T-helper 2 cell treated with Interferon-gamma antibody and Interleukin-4, amounts not matched to agents 5 μg/mL and 100 μg/mL, for 36 hours (primary cell): ENCODE measurements at regions not wholly inside any gene's neighbourhood (a gene's known extent, or its start where the extent isn't known, plus 50 kb on each side); places are given as distances from the start of the nearest gene placed in this dataset.

Experiments
- DNase-seq: peaks from one replicate; pipeline ENCODE4 v3.0.0; 2021; ENCODE audit warnings: low spot score
- H3K27ac Mint-ChIP-seq: one replicate; pipeline ENCODE4 v1.8.0; 2021; ENCODE audit warnings: mild to moderate bottlenecking, mixed read lengths
- H3K27me3 Mint-ChIP-seq: one replicate; pipeline ENCODE4 v1.8.0; 2021; ENCODE audit warnings: low read depth, mixed read lengths
- H3K36me3 Mint-ChIP-seq: one replicate; pipeline ENCODE4 v1.8.0; 2021; ENCODE audit warnings: low read depth, mixed read lengths
- H3K4me1 Mint-ChIP-seq: one replicate; pipeline ENCODE4 v1.8.0; 2021; ENCODE audit warnings: low read depth, mixed read lengths
- H3K4me3 Mint-ChIP-seq: one replicate; pipeline ENCODE4 v1.8.0; 2022; ENCODE audit warnings: mild to moderate bottlenecking, moderate library complexity, mixed read lengths
- H3K9me3 Mint-ChIP-seq: one replicate; pipeline ENCODE4 v1.8.0; 2021; ENCODE audit warnings: mixed read lengths

- Mint-ChIP-seq H3K9me3 (peaks cover 4% of the 10 kb centered on the region), H3K36me3 (no peaks in the 10 kb centered on the region), H3K27me3 (no peaks in the 10 kb centered on the region), H3K4me3 (no peak overlapping the region), H3K4me1 (no peaks in the 10 kb centered on the region), H3K27ac (no peak overlapping the region)
- DNase-seq: no peak
Measured at GRCh38 chr7:136693166-136694119, 175.0 kb upstream of the CHRM2 start.

DNA sequence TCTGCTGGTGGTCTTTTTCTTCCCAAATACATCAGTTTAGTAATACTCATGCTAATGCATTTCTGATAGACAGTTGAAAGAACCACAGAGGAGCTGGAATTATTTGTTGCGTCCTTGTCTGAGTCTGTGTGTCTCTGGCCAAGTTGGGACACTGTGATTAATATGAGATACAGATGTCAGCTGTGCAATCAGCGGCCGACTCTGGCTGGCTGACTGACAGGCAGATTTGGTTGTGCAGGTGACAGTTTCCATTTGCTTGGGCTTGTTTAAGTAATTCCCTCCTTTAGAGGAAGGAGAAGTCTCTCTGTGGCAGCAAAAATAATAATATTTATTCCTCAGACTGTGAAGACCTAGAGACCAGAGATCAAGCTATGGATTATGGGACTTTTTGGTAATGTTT is 176.2 kb upstream of the CHRM2 start:
- peaks cover 4% of the 10 kb centered on the region for H3K9me3 Mint-ChIP-seq
- no peak overlapping the region for H3K27ac Mint-ChIP-seq
- DNase-seq: no peak
- no peaks in the 10 kb centered on the region for H3K4me1 Mint-ChIP-seq
- no peaks in the 10 kb centered on the region for H3K27me3 Mint-ChIP-seq
- H3K36me3 Mint-ChIP-seq: no peaks in the 10 kb centered on the region
- no peak overlapping the region for H3K4me3 Mint-ChIP-seq

DNA sequence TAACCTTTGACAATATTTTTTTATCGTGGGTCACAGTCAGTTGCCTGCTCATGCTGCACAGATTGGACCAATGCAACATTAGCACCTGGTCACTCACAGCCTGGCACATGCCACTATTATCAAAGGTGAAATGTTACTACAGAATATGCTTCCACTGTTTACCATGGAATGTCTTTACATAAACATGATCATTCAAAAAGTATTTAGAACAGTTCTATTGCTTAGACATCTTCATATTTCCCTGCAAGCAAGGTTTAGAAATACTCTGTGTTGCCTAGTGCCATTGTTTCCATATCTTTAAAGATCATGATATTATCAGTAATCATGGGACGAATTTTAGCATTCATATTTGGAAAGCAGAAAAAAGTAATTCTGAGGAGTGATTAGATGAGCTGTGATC is 179.9 kb upstream of the CHRM2 start:
- Mint-ChIP-seq H3K36me3 (no peaks in the 10 kb centered on the region), H3K27me3 (no peaks in the 10 kb centered on the region), H3K4me1 (no peaks in the 10 kb centered on the region), H3K4me3 (no peak overlapping the region), H3K27ac (no peak overlapping the region), H3K9me3 (peaks cover 4% of the 10 kb centered on the region)
- DNase-seq: no peak

GRCh38 chr7:136687693-136688322 is 180.6 kb upstream of the CHRM2 start:
- no peaks in the 10 kb centered on the region for H3K4me1 Mint-ChIP-seq
- H3K27ac Mint-ChIP-seq: no peak overlapping the region

DNA sequence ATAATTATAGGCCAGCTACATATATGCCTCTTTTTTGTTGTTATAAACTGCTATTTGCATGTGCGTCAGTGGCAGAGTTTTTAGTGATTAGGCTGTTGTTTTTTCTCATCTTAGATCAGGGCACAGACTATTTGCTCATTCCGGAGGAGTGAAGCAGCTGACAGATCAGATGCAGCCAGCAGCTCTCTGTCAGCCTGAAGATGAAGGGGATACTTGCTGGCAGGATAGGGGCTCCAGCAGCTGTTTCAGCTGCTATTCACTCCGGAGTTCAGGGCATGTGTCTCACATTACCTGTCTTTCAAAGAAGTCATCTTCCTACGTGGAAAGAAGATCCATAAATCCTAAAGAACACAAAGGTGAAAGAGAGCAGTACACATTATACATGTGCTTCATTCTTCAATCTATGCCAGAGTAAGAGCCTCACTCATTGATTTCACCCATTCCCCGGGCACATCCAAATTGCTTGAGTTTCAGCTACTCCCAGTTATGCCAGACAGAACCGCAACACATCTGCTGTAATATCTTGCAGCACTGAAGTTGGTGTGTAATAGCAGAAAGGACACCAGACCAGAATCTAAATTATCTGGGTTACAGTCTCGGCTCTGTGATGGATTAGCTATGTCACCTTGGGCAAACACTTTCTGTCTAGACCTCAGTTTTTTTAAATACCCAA is 182.8 kb upstream of the CHRM2 start:
- H3K4me1 Mint-ChIP-seq: no peaks in the 10 kb centered on the region
- no peak for DNase-seq
- H3K36me3 Mint-ChIP-seq: no peaks in the 10 kb centered on the region
- peaks cover 7% of the 10 kb centered on the region for H3K9me3 Mint-ChIP-seq
- H3K27ac Mint-ChIP-seq: no peak overlapping the region
- no peaks in the 10 kb centered on the region for H3K27me3 Mint-ChIP-seq
- no peak overlapping the region for H3K4me3 Mint-ChIP-seq

More at GRCh38 chr7:136687693-136688322, 180.6 kb upstream of the CHRM2 start:
- Mint-ChIP-seq H3K9me3 (peaks cover 4% of the 10 kb centered on the region), H3K4me3 (no peak overlapping the region), H3K27me3 (no peaks in the 10 kb centered on the region), H3K36me3 (no peaks in the 10 kb centered on the region)
- DNase-seq: no peak

DNA sequence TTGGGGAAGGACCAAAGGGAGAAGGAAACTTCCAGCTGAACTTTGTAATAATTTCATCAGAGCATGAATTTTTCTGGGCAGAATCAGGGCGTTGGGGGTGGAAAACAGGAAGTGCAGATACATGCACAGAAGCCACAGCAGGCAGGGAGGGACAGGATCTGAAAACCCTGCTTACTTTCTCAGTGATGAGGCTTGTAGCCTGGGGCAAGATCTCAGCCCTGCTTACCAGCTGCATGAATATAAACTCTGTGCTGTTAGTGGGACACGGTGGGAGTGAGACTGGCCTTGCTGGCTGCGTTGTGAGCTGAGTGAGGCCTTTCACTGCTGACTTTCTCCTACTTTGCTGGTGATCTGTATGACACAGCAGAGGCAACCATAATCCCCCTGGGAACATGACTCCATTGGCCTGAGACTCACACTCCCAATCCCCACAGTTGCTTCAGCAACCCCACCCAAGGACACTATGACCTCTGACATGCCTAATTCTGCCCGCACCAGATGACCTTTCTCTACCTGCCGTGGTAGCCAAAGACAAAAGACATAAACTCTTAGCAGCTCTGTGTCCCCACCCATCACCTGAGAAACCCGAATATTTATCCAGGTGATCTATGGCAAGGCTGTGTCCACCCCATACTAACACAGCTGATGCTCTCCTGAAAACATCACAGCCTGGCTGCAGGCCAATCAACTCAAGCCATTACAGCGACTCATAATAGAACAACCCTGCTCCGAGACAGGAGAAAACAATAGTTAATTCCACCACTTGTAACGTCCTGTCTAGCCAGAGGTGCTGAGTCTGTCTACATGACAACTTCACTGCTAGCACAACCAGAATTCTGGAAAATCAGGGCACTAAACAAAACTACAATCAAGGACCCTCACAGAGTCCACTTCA is 190.7 kb upstream of the CHRM2 start:
- DNase-seq: no peak
- no peaks in the 10 kb centered on the region for H3K27me3 Mint-ChIP-seq
- no peak overlapping the region for H3K4me3 Mint-ChIP-seq

GRCh38 chr7:136667584-136667983 is 200.9 kb upstream of the CHRM2 start:
- Mint-ChIP-seq H3K9me3 (peaks cover 39% of the 10 kb centered on the region), H3K4me1 (no peaks in the 10 kb centered on the region), H3K27me3 (no peaks in the 10 kb centered on the region), H3K36me3 (no peaks in the 10 kb centered on the region), H3K4me3 (no peak overlapping the region), H3K27ac (no peak overlapping the region)
- DNase-seq: no peak

More for the DNA sequence above, 190.7 kb upstream of the CHRM2 start:
- H3K36me3 Mint-ChIP-seq: no peaks in the 10 kb centered on the region
- no peak overlapping the region for H3K27ac Mint-ChIP-seq
- peaks cover 15% of the 10 kb centered on the region for H3K9me3 Mint-ChIP-seq
- no peaks in the 10 kb centered on the region for H3K4me1 Mint-ChIP-seq

- H3K4me1 Mint-ChIP-seq: no peaks in the 10 kb centered on the region
- no peak overlapping the region for H3K27ac Mint-ChIP-seq
- H3K4me3 Mint-ChIP-seq: no peak overlapping the region
- peaks cover 29% of the 10 kb centered on the region for H3K9me3 Mint-ChIP-seq
- H3K27me3 Mint-ChIP-seq: no peaks in the 10 kb centered on the region
- no peak for DNase-seq
- no peaks in the 10 kb centered on the region for H3K36me3 Mint-ChIP-seq
Measured at GRCh38 chr7:136665878-136666509, 202.5 kb upstream of the CHRM2 start.

DNA sequence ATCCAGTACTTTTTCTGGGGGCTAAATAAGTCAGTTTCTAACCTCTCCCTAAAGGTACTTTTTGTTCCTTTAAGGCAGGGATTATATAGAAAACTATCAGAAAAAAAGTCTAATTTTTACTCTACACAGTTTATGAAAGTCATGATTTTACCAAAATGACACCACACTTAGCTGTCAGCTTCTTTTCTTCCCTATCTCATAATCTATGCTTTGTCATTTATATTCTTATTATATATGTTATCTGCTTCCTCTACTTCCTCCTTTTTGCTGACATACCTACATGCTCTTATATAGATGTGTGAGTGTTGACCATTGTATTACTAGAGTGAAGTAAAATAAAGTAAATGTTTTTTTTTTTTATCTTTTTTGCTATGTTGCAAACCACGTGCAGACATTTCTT is 203.9 kb upstream of the CHRM2 start:
- Mint-ChIP-seq H3K4me1 (no peaks in the 10 kb centered on the region), H3K4me3 (no peak overlapping the region), H3K9me3 (peaks cover 15% of the 10 kb centered on the region), H3K27ac (no peak overlapping the region), H3K36me3 (no peaks in the 10 kb centered on the region), H3K27me3 (no peaks in the 10 kb centered on the region)
- DNase-seq: no peak

GRCh38 chr7:136657482-136657921 is 210.9 kb upstream of the CHRM2 start:
- Mint-ChIP-seq H3K27ac (no peak overlapping the region), H3K4me1 (no peaks in the 10 kb centered on the region), H3K27me3 (no peaks in the 10 kb centered on the region), H3K4me3 (no peak overlapping the region), H3K36me3 (no peaks in the 10 kb centered on the region), H3K9me3 (peaks cover 3% of the 10 kb centered on the region)
- DNase-seq: no peak

- no peak overlapping the region for H3K4me3 Mint-ChIP-seq
- H3K9me3 Mint-ChIP-seq: no peaks in the 10 kb centered on the region
- H3K36me3 Mint-ChIP-seq: no peaks in the 10 kb centered on the region
- H3K27me3 Mint-ChIP-seq: no peaks in the 10 kb centered on the region
- H3K27ac Mint-ChIP-seq: no peak overlapping the region
- DNase-seq: no peak
- no peaks in the 10 kb centered on the region for H3K4me1 Mint-ChIP-seq
Measured at GRCh38 chr7:136656516-136656915, 211.9 kb upstream of the CHRM2 start.

GRCh38 chr7:136655414-136655813 is 213.0 kb upstream of the CHRM2 start:
- Mint-ChIP-seq H3K27me3 (no peaks in the 10 kb centered on the region), H3K9me3 (no peaks in the 10 kb centered on the region), H3K4me1 (no peaks in the 10 kb centered on the region), H3K4me3 (no peak overlapping the region), H3K36me3 (no peaks in the 10 kb centered on the region), H3K27ac (no peak overlapping the region)
- DNase-seq: no peak

- no peaks in the 10 kb centered on the region for H3K4me1 Mint-ChIP-seq
- H3K36me3 Mint-ChIP-seq: no peaks in the 10 kb centered on the region
- DNase-seq: no peak
- H3K9me3 Mint-ChIP-seq: peaks cover 8% of the 10 kb centered on the region
- no peak overlapping the region for H3K4me3 Mint-ChIP-seq
- no peaks in the 10 kb centered on the region for H3K27me3 Mint-ChIP-seq
- no peak overlapping the region for H3K27ac Mint-ChIP-seq
Measured at GRCh38 chr7:136654406-136654805, 214.0 kb upstream of the CHRM2 start.
